COR-L47 (cell line): ENCODE measurements at regions not wholly inside any gene's neighbourhood (a gene's known extent, or its start where the extent isn't known, plus 50 kb on each side); places are given as distances from the start of the nearest gene placed in this dataset.
"Not testable (repeated sequence)": the region's sequence is repeated elsewhere in the genome, so short reads cannot be mapped to it uniquely, and the experiment has no call there.

Experiments
- DNase-seq: peaks from one replicate; lab custom pipeline; 2025; lab: John Stamatoyannopoulos, UW

DNA sequence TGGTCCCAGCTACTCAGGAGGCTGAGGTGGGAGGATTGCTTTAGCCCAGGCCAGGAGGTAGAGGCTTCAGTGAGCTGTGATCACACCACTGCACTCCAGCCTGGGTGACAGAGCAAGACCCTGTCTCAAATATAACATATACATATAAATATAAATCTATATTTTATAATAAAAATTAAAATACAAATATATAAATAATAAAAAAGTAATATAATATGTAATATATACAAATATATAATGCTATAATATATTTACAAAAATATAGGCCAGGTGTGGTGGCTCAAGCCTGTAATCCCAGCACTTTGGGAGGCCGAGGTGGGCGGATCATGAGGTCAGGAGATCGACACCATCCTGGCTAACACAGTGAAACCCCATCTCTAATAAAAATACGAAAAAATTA, 131.4 kb downstream of the MFAP3L start:
- DNase-seq = not testable (repeated sequence)

DNA sequence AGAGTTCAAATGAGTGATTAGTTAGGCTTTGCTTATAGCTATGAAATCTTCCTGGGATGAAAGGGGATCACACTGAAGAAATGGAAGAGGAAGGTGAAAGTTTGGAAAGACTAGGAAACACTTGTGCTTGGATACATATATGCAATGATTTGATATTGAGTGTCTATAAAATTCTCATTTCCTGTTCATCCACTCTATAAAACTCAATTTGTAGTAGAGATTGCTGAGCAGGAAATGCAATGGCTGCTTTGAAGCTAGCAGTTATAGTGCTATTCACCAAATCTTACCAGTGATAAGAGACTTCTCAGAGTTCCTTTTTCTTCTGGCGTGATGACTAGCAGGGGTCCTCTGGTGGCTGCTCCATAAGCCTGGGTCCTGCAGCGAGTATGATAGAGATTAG, 128.1 kb upstream of the HPF1 start:
- DNase-seq = no peak

DNA sequence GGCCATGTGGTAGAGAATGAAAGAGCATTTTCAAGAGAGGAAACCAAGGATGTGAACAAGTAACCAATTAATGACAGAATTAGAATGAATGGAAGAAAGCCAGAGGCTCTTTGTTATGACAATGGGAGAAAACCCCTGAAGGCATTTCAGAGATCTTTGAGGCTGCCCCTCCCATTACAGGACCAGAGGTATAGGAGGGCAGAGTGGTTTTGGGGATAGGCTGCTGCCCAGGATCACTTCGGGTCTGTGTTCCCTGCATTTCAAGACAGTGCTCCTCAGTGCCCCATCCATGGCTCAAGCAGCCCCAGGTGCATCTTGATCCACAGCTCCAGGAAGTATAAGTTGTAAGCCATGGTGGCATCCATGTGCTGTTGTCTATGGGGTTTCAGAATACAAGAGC, 124.0 kb upstream of the HPF1 start:
- no peak for DNase-seq

DNA sequence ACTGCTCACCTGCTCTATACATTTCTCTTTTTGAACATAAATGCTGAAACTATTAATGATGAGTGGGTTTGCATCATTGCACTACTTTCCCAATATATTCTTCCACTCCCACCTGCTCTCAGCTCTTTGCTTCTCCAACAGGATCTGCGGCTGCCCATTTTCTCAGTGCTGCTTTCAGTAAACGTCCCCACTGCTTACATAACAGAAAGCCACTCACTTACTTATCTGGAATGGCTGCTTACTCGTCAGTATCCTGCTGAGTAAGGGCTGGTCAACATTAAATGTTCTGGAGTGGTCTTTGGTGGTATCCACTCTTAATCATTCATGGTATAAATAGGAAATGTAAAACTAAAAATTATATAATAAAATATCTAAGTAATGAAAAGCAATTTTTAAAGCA, 112.8 kb upstream of the HPF1 start:
- DNase-seq = peak; percentile 11

DNA sequence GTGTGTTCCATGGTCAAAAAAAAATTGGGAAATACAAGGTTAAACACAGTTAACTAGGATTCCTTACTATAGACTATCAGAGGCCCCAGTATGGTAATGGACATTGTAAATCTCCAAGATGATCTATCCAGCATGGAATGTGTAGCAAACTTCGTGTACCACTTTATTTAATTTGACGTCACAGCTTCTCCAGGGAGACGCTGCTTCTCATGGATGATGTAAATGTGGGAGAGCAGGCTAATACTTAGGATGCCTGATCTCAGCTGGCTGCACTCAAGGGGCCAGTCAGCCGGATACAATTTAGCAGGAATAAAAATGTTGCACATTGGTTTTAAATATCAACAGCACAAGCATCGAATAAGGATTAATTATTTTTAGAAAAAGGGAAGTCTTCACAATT, 111.7 kb upstream of the HPF1 start:
- no peak for DNase-seq

DNA sequence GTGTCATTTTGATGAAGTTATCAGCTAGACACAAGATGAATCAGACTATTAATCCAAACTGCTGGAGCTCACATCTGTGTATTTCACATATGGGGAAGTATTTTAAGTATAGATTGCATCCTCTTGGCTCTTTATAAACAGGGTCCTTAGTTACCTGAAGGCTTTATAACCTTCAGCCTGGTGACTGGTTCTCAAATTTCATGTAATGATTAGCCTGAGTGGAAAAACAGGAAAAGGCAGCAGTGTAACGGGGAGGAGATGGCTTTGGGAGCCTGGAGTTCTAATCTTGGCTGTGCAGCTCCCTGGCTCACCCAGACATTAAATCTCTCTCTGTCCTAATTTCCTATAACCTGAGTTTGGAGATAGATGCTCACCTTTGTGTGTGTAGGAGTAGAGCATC, 103.8 kb upstream of the HPF1 start:
- no peak for DNase-seq

DNA sequence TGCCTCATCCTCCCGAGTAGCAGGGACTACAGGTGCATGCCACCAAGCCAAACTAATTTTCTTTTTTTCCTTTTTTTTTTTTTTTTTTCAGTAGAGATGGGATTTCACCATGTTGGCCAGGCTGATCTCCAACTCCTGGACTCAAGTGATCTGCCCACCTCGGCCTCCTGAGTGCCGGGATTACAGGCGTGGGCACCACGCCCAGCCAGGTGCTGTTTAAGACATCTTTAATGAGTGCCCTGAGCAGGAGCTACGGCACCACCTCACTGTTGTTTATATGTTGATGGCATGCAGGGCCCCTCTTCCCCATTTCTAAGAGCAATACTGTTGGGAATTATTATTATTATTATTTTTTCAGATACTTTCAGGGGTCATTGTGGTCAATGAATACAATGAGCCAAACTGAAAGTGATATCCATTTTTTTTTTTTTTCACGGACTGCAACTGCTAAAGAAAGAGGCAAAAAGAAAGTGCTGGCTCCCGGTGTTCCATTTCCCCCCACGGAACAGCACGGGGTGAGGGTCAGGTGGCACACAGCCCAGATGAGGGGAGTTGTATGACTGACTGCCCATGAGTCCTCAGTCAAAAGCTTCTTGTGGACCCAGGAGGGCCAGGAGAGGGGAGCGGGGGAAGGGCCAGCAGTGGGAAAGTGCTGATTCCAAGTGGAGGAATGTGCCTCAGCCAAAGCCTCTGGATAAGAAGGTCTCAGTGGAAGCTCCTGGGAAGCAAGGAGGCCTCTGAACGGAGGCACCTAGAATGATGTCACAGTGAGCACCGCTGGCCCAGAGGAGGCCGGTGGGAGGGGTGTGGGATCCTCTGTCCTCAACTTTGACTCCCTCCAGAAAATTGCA, 101.8 kb upstream of the HPF1 start:
- no peak for DNase-seq

DNA sequence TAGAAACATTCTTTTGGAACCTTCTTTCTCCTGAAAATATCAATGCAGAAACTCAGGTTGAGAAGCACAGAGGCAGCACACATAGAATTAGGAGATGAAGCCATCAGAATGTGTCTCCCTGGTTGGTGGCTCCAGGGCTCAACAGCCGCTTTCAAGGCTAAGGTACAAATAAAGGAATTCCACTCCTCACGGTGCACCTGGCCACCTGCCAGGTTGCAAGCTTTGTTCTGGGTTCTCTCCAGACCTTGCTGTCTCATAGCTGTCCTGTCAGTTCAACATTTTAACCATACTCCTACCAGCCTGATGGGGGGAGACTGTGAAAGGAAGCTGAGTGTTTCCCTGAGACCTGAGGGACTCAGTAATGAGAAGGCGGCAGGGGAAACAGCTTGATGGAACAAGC, 96.3 kb upstream of the HPF1 start:
- DNase-seq = peak; percentile 50

DNA sequence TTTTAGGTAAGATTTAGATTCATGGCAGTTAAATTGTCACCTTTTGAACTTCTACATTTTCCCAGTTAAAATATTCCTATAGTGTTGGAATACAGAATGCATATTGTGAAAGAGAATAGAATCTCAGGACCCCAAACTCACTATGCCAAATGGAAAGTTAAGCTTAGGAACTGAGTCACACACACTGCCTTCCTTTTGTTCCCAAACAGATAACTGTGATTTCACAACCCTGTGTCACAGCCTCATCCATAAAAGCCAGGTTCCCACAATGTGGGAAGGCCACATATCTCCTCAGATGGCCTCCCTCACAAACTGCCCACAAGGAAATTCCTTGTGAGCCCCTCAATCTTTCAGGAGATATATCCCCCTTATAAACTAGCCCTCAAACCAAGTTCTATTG, 94.7 kb upstream of the HPF1 start:
- no peak for DNase-seq

DNA sequence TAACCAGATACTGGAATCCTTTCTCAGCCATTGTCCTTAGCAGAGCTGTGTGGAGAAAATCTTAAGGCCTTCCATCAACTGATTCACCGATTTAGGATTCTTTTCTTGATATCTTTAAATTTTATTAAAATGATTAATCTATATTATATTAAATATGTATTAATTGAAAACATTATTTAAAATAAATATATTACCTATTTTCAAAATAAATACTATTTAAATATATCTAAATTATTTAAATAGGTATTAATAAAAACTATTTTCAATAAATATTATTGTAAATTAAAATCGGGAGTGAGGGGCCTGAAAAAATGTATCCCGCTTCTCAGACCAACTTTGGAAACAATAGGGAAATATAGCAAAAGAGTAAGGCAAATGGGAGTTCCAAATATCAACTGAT, 94.0 kb upstream of the HPF1 start:
- DNase-seq = no peak

DNA sequence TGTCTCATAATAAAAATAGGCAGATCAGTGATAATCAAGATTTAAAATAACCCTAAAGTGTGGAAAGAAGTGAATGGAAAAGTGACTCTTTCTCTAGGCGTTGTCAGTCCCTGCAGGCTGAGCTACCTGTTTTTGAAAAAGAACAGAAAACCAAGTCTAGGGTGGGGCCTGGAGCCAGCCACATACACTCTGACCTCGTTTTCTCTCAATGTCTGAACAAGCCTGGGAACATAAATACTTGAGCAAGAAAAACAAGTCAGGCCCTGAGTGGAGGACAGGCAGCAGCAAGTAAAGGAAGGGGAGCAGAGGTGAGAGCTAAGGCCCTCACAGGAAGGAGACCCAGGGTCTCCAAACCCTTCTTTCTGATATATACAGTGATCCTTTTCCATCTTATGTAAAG, 91.7 kb upstream of the HPF1 start:
- DNase-seq = no peak

DNA sequence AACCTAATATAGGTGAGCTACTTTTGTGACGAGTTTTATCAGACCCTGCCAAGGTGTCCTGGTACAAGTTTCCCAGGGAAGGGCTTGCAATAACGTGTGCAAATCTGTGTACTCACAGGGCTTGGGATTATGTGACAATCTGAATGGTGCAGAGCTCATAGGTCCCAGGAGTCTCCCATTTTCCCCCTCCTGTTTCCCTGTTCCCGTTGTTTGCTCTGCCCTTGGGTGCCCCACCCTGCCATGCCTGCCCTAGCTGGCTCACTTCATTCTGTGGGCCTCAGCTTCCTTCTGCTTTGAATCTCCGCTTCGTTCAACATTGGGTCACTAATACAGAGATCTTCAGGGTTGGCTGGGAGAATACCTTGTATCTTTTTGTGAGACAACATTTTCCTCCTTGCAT, 90.3 kb upstream of the HPF1 start:
- DNase-seq = no peak

DNA sequence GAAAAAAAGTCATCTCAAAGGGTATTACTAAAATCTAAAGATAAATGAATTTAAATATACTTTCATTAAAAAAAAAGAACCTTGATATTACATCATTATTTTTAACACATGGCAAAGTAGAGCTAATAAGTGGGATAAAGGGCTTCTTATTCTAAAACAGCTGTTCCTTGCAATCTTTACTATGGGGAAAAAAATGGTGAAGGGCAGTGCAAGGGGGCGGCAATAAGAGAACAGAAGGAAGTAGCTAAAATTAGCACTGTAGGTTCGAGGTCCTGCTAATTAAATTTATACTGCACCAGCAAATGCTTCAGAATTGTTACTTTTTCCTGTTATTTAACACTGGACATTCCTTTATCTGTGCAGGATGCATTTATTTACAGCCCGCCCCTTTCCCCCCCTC, 89.4 kb upstream of the HPF1 start:
- no peak for DNase-seq

DNA sequence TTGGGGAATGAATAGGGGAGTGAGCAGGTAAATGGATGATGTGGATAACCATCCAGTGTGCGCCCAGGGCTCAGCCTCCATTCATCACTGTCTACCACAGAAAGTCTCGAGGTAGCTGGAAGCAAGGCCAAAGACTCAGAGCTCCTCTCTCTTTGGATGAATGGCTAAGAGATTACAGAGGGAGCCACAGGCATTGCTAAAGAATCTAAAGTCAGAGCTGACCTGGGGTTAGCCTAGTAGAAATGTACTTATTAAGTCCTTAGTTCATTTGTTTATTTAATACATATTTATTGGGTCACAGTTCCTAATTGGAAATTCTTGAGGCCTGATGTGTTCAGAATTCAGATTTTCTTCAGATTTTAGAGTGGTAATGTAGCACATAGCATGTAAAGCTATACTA, 88.7 kb upstream of the HPF1 start:
- DNase-seq = no peak

DNA sequence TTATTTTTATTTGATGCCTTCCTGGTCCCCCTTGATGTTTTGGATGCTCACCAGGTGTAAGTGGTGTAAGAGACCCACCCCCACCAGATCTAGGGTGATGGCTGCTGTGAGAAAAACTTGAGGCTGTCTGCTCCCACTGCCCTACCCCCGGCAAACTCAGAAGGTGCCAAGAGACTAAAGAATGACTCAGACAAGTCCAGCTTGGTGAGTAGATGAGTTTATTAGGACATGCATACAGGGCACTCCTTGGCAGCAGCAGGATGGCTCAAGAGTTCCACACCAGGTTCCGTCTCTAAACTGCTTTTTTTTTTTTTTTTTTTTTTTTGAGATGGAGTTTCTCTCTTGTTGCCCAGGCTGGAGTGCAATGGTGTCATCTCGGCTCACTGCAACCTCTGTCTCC, 84.0 kb upstream of the HPF1 start:
- DNase-seq = no peak

DNA sequence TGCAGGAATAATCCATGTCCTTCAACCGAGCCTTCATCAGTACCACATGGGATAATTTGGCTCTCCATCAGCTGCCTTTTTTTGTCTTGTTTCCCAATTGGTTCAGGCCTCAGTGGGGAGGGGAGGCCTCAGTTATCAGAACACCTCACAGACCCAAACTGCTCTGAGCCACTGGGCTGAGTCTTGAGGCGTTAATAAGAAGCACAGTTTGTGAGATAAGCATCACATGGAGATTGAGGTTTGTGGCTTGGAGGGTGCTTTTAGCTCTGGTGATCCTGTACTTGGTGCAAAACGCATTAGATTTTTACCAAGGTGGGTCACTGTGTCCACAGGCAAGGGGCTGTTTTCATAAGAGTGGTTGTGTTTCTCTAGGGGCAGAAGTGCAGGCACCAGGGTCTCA, 82.8 kb upstream of the HPF1 start:
- no peak for DNase-seq

DNA sequence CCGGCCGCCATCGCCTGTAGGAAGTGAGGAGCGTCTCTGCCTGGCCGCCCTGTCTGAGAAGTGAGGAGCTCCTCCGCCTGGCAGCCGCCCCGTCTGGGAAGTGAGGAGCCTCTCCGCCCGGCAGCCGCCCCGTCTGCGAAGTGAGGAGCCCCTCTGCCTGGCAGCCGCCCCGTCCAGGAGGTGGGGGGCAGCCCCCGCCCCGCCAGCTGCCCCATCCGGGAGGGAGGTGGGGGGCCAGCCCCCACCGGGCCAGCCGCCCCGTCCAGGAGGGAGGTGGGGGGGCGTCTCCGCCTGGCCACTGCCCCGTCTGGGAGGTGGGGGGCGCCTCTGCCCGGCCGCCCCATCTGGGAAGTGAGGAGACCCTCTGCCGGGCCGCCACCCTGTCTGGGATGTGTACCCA, 70.6 kb upstream of the HPF1 start:
- not testable (repeated sequence) for DNase-seq

DNA sequence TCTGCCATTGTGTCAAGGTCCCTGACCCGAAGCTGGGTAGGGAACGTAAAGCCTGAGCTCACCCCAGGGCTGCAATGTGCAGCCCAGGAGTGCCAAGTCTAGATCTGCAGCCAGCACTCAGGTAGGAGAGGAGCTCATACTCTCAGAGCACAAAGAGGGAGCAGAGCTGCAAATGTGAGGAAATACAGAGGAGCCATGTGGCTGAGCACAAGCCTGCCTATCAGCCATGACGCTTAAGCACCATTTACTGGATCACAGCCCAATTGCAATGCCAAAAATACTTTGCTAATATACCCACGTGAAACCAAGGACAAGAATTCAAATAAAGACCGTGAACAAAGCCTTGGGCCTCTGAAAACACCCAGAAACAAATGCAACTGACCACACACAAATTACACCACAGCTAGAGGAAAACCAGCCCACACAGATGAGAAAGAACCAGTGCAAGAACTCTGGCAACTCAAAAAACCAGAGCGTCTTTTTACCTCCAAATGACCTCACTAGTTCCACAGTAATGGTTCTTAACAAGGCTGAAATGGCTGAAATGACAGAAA, 69.0 kb upstream of the HPF1 start:
- DNase-seq = no peak

DNA sequence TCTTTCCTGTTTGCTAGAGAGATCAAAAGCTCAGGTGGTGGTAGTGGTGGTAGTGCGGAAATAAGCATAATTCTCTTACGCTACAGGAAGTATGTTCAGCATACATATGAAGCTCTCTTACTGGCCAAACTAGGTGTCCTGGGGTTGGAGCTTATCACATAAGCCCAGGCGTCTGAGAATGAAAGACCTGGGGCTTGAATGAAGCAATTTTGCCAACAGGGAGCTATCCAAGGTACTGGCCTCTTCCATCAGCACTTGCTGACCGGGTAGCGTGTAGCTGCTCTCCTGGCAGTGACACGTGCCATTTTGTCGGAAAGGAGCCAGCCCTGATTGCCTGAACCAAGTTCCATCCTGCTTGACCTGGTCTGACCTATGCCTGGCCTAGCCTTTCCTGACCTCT, 65.9 kb upstream of the HPF1 start:
- no peak for DNase-seq

DNA sequence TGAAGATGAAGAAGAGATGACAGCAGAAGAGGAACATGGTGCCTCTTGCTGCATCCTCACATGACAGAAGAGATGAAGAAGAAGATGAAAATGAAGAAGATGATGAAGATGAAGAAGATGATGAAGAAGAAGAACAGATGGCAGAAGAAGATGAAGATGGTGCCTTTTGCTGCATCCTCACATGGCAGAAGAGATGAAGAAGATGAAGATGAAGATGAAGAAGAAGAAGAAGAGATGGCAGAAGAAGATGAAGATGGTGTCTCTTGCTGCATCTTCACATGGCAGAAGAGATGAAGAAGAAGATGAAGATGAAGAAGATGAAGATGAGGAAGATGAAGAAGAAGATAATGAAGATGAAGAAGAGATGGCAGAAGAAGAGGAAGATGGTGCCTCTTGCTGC, 63.7 kb upstream of the HPF1 start:
- DNase-seq = no peak

DNA sequence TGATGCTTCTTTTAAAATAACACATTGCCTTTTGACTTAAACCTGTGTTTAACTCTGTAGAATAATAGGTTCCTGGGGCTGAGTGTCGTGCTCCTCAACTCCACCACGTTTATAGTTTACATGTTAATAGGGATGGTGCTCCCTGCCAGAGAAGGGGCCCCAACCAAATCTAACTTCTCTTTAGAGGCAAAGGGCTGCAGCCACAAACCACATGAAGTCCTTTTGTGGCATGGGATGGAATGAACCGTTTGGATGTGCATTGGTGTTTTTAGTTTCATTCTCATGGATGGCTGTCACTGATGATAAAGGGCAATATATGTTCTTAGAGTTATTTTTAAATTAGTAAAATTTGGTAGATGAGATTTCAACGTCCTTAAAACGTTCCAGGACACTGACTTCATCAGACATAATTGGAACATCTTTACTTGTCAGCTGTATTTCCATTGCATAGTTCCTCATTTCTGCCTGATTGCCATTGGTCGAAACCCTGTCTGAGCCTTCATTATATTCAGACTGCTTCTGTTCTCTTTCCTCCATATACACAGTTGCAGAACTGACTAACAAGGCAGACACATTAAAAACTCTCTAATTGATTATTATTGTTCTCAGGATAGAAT, 60.4 kb upstream of the HPF1 start:
- no peak for DNase-seq

DNA sequence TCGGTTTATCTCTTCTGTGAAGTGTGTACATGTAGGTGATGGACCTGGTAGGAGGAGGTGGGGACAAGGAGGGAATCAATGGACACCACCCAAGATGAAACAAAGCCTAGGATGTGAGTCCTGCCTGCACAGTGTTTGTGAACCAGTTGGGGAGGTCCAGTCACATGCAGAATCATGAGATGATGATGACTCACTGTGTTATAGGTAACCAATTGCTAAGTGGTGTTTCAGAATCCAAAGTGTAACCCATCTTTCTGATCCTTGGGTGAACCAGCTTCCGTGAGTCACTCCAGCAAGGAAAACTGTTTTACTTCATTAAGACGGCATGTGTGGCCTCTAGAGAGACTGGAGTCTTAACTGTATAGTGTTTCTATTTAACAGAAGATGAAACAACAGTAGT, 57.9 kb upstream of the HPF1 start:
- DNase-seq = no peak

DNA sequence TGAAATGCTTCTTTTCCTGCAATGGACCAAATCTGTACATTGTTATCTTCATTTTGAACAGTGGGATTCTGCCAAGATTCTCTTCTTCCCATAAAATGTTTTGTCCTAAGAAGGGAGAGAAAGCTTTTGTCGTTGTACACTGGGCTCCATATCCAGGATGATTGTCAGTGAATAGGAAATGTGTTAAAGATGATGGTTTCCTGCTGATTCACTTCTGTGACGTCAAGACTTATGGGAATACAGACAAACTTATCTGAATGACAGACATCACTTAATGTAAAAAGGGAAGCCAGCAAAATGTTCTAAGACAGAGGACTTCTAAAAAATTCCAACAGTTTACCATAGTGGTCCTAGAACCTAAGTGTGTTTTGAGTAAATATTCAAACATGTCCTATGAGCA, 53.7 kb upstream of the HPF1 start:
- no peak for DNase-seq
